A673 (cell line): ENCODE measurements at regions not wholly inside any gene's neighbourhood (a gene's known extent, or its start where the extent isn't known, plus 50 kb on each side); places are given as distances from the start of the nearest gene placed in this dataset.

Experiments used
- BruUV-seq: library from RNA; stranded (reverse); fragments of 400-500 nt; replicated peaks from 2 replicates; lab custom pipeline; 2021; lab: Mats Ljungman, UMichigan
- CTCF ChIA-PET: fragments of 300-600 bp; sonication (Branson Sonifier 250); formaldehyde crosslinking; loops from one replicate; lab custom pipeline; 2022; ENCODE audit warnings: antibody characterized with exemption; lab: Charles Lee
- POLR2A ChIA-PET: fragments of 300-600 bp; sonication (Branson Sonifier 250); formaldehyde crosslinking; loops from one replicate; lab custom pipeline; 2022; ENCODE audit warnings: antibody characterized with exemption; ENCODE audit not compliant: low non-redundant PET; lab: Charles Lee
- DNase-seq: peaks from one replicate; pipeline ENCODE4 v3.0.0-alpha.2; 2015; ENCODE audit warnings: low spot score
- H3K27ac ChIP-seq: fragments of 200-600 bp; sonication (generic); 2 replicates; pipeline ENCODE4 v1.5.1; 2016; ENCODE audit warnings: mixed run types, low read depth, mild to moderate bottlenecking, mixed read lengths, antibody characterized with exemption, low read length; ENCODE audit not compliant: poor library complexity, severe bottlenecking
- H3K27me3 ChIP-seq: fragments of 200-600 bp; sonication (generic); replicated peaks from 2 replicates; pipeline ENCODE4 v1.6.1; 2017; ENCODE audit warnings: mixed run types, low read depth, mild to moderate bottlenecking, mixed read lengths, antibody characterized with exemption, low read length; ENCODE audit not compliant: insufficient read depth, poor library complexity
- H3K36me3 ChIP-seq: fragments of 200-600 bp; sonication (generic); 2 replicates; pipeline ENCODE4 v1.6.1; 2016; ENCODE audit warnings: mixed run types, mild to moderate bottlenecking, mixed read lengths, antibody characterized with exemption, low read length; ENCODE audit not compliant: insufficient read depth, poor library complexity, severe bottlenecking
- H3K4me1 ChIP-seq: fragments of 200-600 bp; sonication (generic); 2 replicates; pipeline ENCODE4 v1.6.1; 2017; ENCODE audit warnings: mixed run types, mild to moderate bottlenecking, mixed read lengths, antibody characterized with exemption, low read length; ENCODE audit not compliant: insufficient read depth, poor library complexity, severe bottlenecking
- H3K4me3 ChIP-seq: fragments of 200-600 bp; sonication (generic); 2 replicates; pipeline ENCODE4 v1.5.1; 2016; ENCODE audit warnings: low read depth, mixed run types, mild to moderate bottlenecking, mixed read lengths, low read length; ENCODE audit not compliant: poor library complexity, severe bottlenecking
- H3K9me3 ChIP-seq: fragments of 200-600 bp; sonication (generic); 2 replicates; pipeline ENCODE4 v1.6.1; 2016; ENCODE audit warnings: mixed run types, low read depth, mild to moderate bottlenecking, mixed read lengths, antibody characterized with exemption, low read length; ENCODE audit not compliant: poor library complexity, severe bottlenecking
- CTCF ChIP-seq: fragments of 300-800, 200-600 bp; sonication (generic); conservative IDR thresholded peaks from 2 replicates; pipeline ENCODE4 v1.5.1; 2017; ENCODE audit warnings: low read depth, mild to moderate bottlenecking, antibody characterized with exemption, low read length, moderate library complexity, mixed read lengths
- EZH2 ChIP-seq: fragments of 200-600 bp; sonication (generic); IDR thresholded peaks from 2 replicates; pipeline ENCODE4 v1.6.1; 2017; ENCODE audit warnings: borderline replicate concordance, low read depth, mild to moderate bottlenecking, mixed read lengths, antibody characterized with exemption, low read length; ENCODE audit not compliant: poor library complexity, severe bottlenecking
- intact Hi-C: fragments of 100-400 bp; cut with micrococcal nuclease; formaldehyde crosslinking; loops from one replicate; pipeline ENCODE4 v1.10.0; 2022; ENCODE audit not compliant: unreplicated experiment

- Histone ChIP-seq H3K9me3 (peaks cover 6% of the 10 kb centered on the region), H3K4me3 (no peak overlapping the region), H3K4me1 (no peaks in the 10 kb centered on the region), H3K36me3 (no peaks in the 10 kb centered on the region), H3K27me3 (no peaks in the 10 kb centered on the region), H3K27ac (no peak overlapping the region)
- CTCF ChIA-PET = no interaction called here
- DNase-seq = no peak
- intact Hi-C loops = no loop called here
- TF ChIP-seq EZH2 (no peak), CTCF (no peak)
- BruUV-seq = no TSS peak
- POLR2A ChIA-PET = no interaction called here
Measured at GRCh38 chrX:148372925-148373324, 127.5 kb upstream of the AFF2 start.

GRCh38 chrX:148376342-148376741, 124.1 kb upstream of the AFF2 start:
- ChIA-PET POLR2A (no interaction called here), CTCF (no interaction called here)
- Histone ChIP-seq H3K4me1 (no peaks in the 10 kb centered on the region), H3K36me3 (no peaks in the 10 kb centered on the region), H3K27me3 (no peaks in the 10 kb centered on the region), H3K27ac (no peak overlapping the region), H3K4me3 (no peak overlapping the region), H3K9me3 (peaks cover 3% of the 10 kb centered on the region)
- no TSS peak for BruUV-seq
- no peak for DNase-seq
- intact Hi-C loops = no loop called here
- TF ChIP-seq EZH2 (no peak), CTCF (no peak)

DNA sequence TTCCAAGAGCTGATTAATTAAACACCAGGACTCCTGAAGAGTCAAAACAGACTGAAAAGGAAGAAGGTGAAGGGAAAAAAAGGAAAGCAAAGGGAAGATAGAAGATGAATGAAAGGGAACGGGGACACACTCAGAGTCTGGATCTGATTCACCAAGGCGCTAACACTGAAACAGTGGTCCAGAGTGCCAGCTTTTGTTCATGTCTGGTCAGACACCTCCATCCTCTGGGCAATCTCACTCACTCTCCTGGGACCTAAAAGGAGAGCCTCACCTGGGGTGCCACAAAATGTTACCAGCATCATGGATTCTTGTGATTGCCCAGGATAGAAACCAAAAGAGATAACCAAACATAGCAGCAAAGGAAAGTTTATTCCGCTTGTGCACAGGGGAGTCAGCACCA, 120.3 kb upstream of the AFF2 start:
- ChIA-PET POLR2A (no interaction called here), CTCF (no interaction called here)
- no TSS peak for BruUV-seq
- H3K4me3 ChIP-seq = no peak overlapping the region
- TF ChIP-seq CTCF (no peak), EZH2 (no peak)
- no peaks in the 10 kb centered on the region for H3K4me1 ChIP-seq
- no peaks in the 10 kb centered on the region for H3K36me3 ChIP-seq
- peaks cover 3% of the 10 kb centered on the region for H3K9me3 ChIP-seq
- no peak overlapping the region for H3K27ac ChIP-seq
- DNase-seq = no peak
- intact Hi-C loops = no loop called here
- H3K27me3 ChIP-seq = no peaks in the 10 kb centered on the region
